Coronary artery (tissue), 2 donors: ENCODE measurements at regions not wholly inside any gene's neighbourhood (a gene's known extent, or its start where the extent isn't known, plus 50 kb on each side); places are given as distances from the start of the nearest gene placed in this dataset.
A peak's percentile ranks its signal among the peaks of the same experiment; 100 is the strongest.

Source experiments
- DNase-seq: peaks from one replicate; pipeline ENCODE4 v3.0.0-alpha.2; 2017; ENCODE audit warnings: low spot score
- H3K27ac ChIP-seq, 2 donors: fragments of 200-600 bp; sonication (generic); one replicate each; pipeline ENCODE4 v1.5.1; 2016 to 2019
- H3K4me3 ChIP-seq: fragments of 200-600 bp; sonication (generic); 2 replicates; pipeline ENCODE4 v1.5.1; 2016; ENCODE audit warnings: mild to moderate bottlenecking, moderate library complexity
- TF ChIP-seq, protein P1 (sequence below): fragments of 200-600 bp; sonication (generic); IDR thresholded peaks from one replicate; pipeline ENCODE4 v1.5.1; 2019; ENCODE audit warnings: antibody characterized with exemption

DNA sequence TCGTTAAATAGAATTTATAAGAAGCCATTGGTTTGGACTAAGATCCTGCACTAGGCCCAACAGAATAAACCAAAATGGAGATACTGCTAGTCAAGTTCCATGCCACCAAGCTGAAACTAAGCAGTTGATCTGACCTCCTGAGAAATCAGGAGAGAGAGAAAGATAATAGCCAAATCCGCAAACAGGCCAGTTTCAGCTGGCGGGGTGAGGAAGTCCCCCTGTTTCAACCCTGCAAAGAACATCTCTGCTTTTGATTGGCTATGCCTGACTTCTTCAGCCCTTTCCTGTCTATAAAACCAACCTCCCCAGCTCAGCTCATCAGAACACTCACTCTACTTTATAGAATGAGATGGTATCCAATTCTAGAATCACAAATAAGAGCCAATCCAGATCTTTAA lies 543.3 kb upstream of the ID2 start:
- no peak for DNase-seq
- Histone ChIP-seq H3K4me3 (no peak overlapping the region), H3K27ac (peak overlapping the region; percentile 30 to 80)
- TF ChIP-seq, protein P1, sequence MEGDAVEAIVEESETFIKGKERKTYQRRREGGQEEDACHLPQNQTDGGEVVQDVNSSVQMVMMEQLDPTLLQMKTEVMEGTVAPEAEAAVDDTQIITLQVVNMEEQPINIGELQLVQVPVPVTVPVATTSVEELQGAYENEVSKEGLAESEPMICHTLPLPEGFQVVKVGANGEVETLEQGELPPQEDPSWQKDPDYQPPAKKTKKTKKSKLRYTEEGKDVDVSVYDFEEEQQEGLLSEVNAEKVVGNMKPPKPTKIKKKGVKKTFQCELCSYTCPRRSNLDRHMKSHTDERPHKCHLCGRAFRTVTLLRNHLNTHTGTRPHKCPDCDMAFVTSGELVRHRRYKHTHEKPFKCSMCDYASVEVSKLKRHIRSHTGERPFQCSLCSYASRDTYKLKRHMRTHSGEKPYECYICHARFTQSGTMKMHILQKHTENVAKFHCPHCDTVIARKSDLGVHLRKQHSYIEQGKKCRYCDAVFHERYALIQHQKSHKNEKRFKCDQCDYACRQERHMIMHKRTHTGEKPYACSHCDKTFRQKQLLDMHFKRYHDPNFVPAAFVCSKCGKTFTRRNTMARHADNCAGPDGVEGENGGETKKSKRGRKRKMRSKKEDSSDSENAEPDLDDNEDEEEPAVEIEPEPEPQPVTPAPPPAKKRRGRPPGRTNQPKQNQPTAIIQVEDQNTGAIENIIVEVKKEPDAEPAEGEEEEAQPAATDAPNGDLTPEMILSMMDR: no peak

DNA sequence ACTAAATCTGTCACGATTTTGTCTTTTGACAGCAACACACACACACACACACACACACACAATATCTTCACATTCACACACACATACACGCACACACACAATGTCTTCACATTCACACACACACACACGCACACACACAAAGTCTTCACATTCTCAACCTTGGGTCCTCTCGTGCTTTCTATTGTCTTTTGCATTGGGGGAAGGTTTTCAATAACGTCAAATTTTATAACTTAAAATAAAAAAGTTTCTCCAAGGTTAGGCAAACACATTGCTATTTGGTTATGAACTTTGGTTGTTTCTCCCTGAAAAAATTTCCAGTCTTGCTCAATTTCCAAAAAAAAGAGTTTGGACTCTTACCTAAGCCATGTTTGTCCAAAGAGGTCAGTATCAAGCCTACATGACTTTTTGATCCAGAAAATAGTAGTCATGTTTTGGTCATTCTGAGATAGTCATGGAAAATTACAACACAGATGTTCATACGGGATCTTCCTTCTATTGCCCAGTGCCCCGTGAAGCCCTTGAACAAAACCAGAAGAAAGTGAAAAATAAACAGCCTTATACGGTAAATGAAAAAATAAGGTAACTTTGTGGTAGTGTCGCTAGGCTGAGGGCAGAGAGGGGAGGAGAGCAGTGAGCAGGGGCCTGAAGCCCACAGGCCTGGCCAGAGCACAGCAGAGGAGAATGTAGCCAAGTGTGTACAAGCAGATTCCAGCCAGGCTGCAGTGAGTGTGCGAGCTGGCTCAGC lies 542.8 kb upstream of the ID2 start:
- H3K27ac ChIP-seq: peak overlapping the region; percentile 42 to 80
- no peak for DNase-seq

DNA sequence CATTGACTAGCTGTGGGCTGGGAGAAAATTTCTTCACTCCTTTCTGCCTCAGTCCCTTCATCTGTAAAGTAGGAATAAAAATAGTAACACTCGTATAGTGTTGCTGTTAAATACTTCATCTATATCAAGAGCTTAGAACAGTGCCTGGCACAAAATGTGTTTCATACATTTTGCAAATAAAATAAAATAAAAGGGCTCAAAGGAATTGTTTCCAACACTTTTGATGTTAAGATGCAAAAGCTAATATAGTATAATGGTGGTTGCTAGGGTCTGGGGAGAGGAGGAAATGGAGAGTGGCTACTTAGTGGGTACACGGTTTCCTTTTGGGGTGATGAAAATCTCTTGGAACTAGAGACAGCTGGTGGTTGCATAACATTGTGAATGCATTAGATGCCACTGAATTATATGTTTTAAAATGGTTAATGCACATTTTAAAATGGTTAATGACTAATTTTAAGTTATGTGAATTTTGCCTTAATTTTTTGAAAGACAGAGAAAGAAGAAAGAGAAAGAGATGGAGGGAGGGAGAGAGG lies 542.1 kb upstream of the ID2 start:
- Histone ChIP-seq H3K4me3 (no peak overlapping the region), H3K27ac (peak overlapping the region; percentile 42 to 74)
- DNase-seq: no peak
- TF ChIP-seq, protein P1: no peak

More for the DNA sequence above, 542.8 kb upstream of the ID2 start:
- H3K4me3 ChIP-seq: no peak overlapping the region
- TF ChIP-seq, protein P1: no peak

DNA sequence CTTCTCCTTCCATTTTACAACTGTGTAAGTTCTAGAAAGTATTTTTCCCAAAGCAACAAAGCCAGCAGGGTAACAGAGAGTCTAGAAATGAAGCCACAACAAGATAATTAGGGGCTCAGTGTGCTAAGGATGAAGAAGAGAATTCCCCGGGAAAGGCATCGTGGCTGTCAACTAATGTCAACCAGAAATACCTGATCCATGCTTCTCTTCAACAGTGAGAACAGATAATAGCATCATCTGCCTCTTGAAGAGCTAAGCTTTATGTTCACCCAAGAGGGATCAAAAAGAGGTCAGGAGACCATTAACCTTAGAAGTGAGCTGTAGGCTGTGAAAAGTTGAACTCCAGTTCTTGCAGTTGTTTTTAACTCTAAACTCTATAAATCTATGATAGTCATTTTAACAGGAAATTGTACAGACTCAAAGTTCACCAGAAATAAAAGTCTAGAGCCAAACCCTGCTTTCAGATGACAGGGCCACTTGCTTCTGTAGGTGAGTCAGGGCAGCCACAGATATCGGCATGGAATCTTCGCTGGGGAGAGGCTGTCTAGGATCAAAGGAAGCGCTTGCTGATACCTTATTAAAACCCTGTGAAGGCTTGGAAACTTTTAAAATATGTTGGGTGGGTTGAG lies 540.7 kb upstream of the ID2 start:
- no peak overlapping the region for H3K27ac ChIP-seq
- no peak for DNase-seq
- TF ChIP-seq, protein P1: no peak
- no peak overlapping the region for H3K4me3 ChIP-seq

DNA sequence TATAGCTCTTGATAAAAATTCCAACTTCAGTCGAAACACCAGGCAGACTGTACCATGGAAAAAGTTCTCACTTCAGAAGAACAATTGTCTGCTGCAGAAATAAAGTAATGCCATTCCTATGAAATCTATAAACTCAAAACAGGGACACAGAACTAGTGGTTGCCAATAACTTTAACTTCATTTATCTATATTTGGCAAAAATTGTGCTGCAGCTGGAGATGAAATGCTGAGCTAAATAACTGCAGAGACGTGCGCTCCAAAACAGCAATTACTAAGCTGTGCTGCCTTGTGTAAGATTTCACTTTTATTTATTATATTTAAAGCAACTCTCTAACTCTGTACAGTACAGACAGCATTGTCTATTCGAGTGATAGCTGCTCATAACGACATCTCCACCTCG lies 540.1 kb upstream of the ID2 start:
- DNase-seq: no peak

DNA sequence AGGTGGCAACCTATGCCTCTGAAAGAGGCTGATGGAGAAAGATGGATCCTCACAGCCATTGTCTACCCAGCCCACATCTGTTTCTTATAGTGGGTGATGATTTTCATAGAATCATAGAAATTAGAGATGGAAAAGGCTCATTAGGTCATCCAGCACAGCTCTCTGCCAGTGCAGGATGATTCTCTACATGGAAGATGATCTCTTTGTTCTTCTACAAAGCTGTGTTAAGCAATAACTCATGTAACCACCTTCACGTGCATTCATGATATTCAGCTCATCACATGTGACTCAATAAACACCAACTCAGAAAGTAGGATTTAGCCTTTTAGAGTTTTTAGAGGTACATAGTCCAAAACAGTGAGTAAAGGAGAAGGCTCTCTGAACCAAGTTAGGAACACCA lies 539.4 kb upstream of the ID2 start:
- Histone ChIP-seq H3K27ac (no peak overlapping the region), H3K4me3 (no peak overlapping the region)
- DNase-seq: no peak
- TF ChIP-seq, protein P1: no peak

More for the DNA sequence above, 540.1 kb upstream of the ID2 start:
- Histone ChIP-seq H3K4me3 (no peak overlapping the region), H3K27ac (no peak overlapping the region)
- TF ChIP-seq, protein P1: no peak
